ENCODE measurements at regions not wholly inside any gene's neighbourhood (a gene's known extent, or its start where the extent isn't known, plus 50 kb on each side); places are given as distances from the start of the nearest gene placed in this dataset.

- no peak for DNase-seq
Measured at GRCh38 chr3:86162521-86162920, 828.4 kb downstream of the VGLL3 start.

GRCh38 chr3:86161493-86161892, 829.5 kb downstream of the VGLL3 start:
- DNase-seq, result no peak

GRCh38 chr3:86152620-86153019, 838.3 kb downstream of the VGLL3 start:
- no peak for DNase-seq

GRCh38 chr3:86149054-86149453, 841.9 kb downstream of the VGLL3 start:
- no peak for DNase-seq

- no peak for DNase-seq
Measured at GRCh38 chr3:86147119-86147518, 843.8 kb downstream of the VGLL3 start.

GRCh38 chr3:86126552-86126951, 864.4 kb downstream of the VGLL3 start:
- DNase-seq, result no peak
